HepG2 (cell line): ENCODE measurements at regions not wholly inside any gene's neighbourhood (a gene's known extent, or its start where the extent isn't known, plus 50 kb on each side); places are given as distances from the start of the nearest gene placed in this dataset.
A peak's percentile ranks its signal among the peaks of the same experiment; 100 is the strongest.

ENCODE experiments used
- ATRX ChIP-seq: sonication (generic); formaldehyde crosslinking; IDR thresholded peaks from 2 replicates; pipeline ENCODE4 v1.4.0; 2020; ENCODE audit warnings: missing genetic modification reagents, borderline replicate concordance
- BCL3 ChIP-seq: sonication (generic); formaldehyde crosslinking; IDR thresholded peaks from 2 replicates; pipeline ENCODE4 v1.5.1; 2020; ENCODE audit warnings: mild to moderate bottlenecking, missing genetic modification reagents, moderate library complexity
- CENPX ChIP-seq: sonication (generic); formaldehyde crosslinking; IDR thresholded peaks from 2 replicates; pipeline ENCODE4 v1.9.0; 2021; ENCODE audit warnings: mild to moderate bottlenecking, missing genetic modification reagents, moderate library complexity
- CSRNP1 ChIP-seq: sonication (generic); formaldehyde crosslinking; IDR thresholded peaks from 2 replicates; pipeline ENCODE4 v1.8.1; 2023; ENCODE audit warnings: mild to moderate bottlenecking, missing genetic modification reagents
- GATAD1 ChIP-seq: IDR thresholded peaks from 2 replicates; pipeline ENCODE4 v1.6.1; 2016; ENCODE audit warnings: missing genetic modification reagents, missing compliant biosample characterization
- HNRNPL ChIP-seq: fragments of 200-400 bp; formaldehyde crosslinking; IDR thresholded peaks from 2 replicates; pipeline ENCODE4 v1.6.1; 2017; ENCODE audit warnings: mild to moderate bottlenecking, low read depth, low read length
- HOXA5 ChIP-seq: sonication (generic); formaldehyde crosslinking; IDR thresholded peaks from 2 replicates; pipeline ENCODE4 v1.4.0; 2020; ENCODE audit warnings: missing genetic modification reagents
- KDM3A ChIP-seq: IDR thresholded peaks from 2 replicates; pipeline ENCODE4 v1.6.1; 2018; ENCODE audit warnings: low read depth, missing compliant biosample characterization
- MYNN ChIP-seq: sonication (generic); formaldehyde crosslinking; IDR thresholded peaks from 2 replicates; pipeline ENCODE4 v1.4.0; 2020; ENCODE audit warnings: mild to moderate bottlenecking, low read depth, missing genetic modification reagents
- RBAK ChIP-seq: sonication (generic); formaldehyde crosslinking; IDR thresholded peaks from 2 replicates; pipeline ENCODE4 v1.5.1; 2020; ENCODE audit warnings: mild to moderate bottlenecking, missing genetic modification reagents
- RXRA ChIP-seq: sonication (generic); formaldehyde crosslinking; IDR thresholded peaks from 2 replicates; pipeline ENCODE4 v1.5.1; 2020; ENCODE audit warnings: missing genetic modification reagents
- SYNCRIP ChIP-seq: fragments of 200-400 bp; formaldehyde crosslinking; IDR thresholded peaks from 2 replicates; pipeline ENCODE4 v1.6.1; 2018; ENCODE audit warnings: mild to moderate bottlenecking, low read depth, low read length; ENCODE audit not compliant: insufficient read depth
- U2AF2 ChIP-seq: fragments of 200-400 bp; formaldehyde crosslinking; IDR thresholded peaks from 2 replicates; pipeline ENCODE4 v1.6.1; 2017; ENCODE audit warnings: low read depth, mild to moderate bottlenecking, low read length
- XBP1 ChIP-seq: sonication (generic); formaldehyde crosslinking; IDR thresholded peaks from 2 replicates; pipeline ENCODE4 v1.5.0; 2020; ENCODE audit warnings: missing genetic modification reagents
- ZBTB25 ChIP-seq: IDR thresholded peaks from 2 replicates; pipeline ENCODE4 v1.6.1; 2018; ENCODE audit warnings: missing genetic modification reagents
- ZNF121 ChIP-seq: sonication (generic); formaldehyde crosslinking; IDR thresholded peaks from 2 replicates; pipeline ENCODE4 v1.5.0; 2020; ENCODE audit warnings: mild to moderate bottlenecking, missing genetic modification reagents
- ZNF160 ChIP-seq: sonication (generic); formaldehyde crosslinking; IDR thresholded peaks from 2 replicates; pipeline ENCODE4 v1.8.0; 2022; ENCODE audit warnings: mild to moderate bottlenecking, inconsistent platforms, missing genetic modification reagents
- ZNF280D ChIP-seq: sonication (generic); formaldehyde crosslinking; IDR thresholded peaks from 2 replicates; pipeline ENCODE4 v1.5.1; 2020; ENCODE audit warnings: mild to moderate bottlenecking, missing genetic modification reagents
- ZNF547 ChIP-seq: sonication (generic); formaldehyde crosslinking; IDR thresholded peaks from 2 replicates; pipeline ENCODE4 v1.5.1; 2020; ENCODE audit warnings: mild to moderate bottlenecking, missing genetic modification reagents
- ZNF562 ChIP-seq: sonication (generic); formaldehyde crosslinking; IDR thresholded peaks from 2 replicates; pipeline ENCODE4 v1.8.0; 2022; ENCODE audit warnings: missing genetic modification reagents, borderline replicate concordance
- ZNF775 ChIP-seq: sonication (generic); formaldehyde crosslinking; IDR thresholded peaks from 2 replicates; pipeline ENCODE4 v1.4.0; 2020; ENCODE audit warnings: missing genetic modification reagents, mild to moderate bottlenecking, moderate library complexity, borderline replicate concordance
- ZNF784 ChIP-seq: sonication (generic); formaldehyde crosslinking; IDR thresholded peaks from 2 replicates; pipeline ENCODE4 v1.5.1; 2020; ENCODE audit warnings: missing genetic modification reagents, mild to moderate bottlenecking, borderline replicate concordance

GRCh38 chr2:62576276-62576939, 70.4 kb upstream of the TMEM17 start (continued):
- TF ChIP-seq ZNF280D (CRISPR knock-in tag) (peak; percentile 59; the same call in 1 of the 2 replicates), CENPX (CRISPR knock-in tag) (no peak), XBP1 (CRISPR knock-in tag) (no peak), ZNF160 (CRISPR knock-in tag) (no peak), ZNF121 (0 out of 2 replicates have a peak, but pooled peaks have one; percentile 17), KDM3A (no peak), CSRNP1 (no peak), RXRA (CRISPR knock-in tag) (no peak), MYNN (0 out of 2 replicates have a peak, but pooled peaks have one; percentile 24), HNRNPL (no peak), ZNF547 (CRISPR knock-in tag) (no peak), ATRX (no peak), U2AF2 (no peak), ZNF775 (CRISPR knock-in tag) (no peak), ZBTB25 (CRISPR knock-in tag) (no peak), SYNCRIP (no peak), RBAK (CRISPR knock-in tag) (no peak), GATAD1 (CRISPR knock-in tag) (no peak), ZNF784 (CRISPR knock-in tag) (no peak), BCL3 (CRISPR knock-in tag) (no peak), ZNF562 (CRISPR knock-in tag) (no peak), HOXA5 (CRISPR knock-in tag) (no peak)
